Gastroesophageal sphincter (tissue), 4 donors: ENCODE measurements at regions not wholly inside any gene's neighbourhood (a gene's known extent, or its start where the extent isn't known, plus 50 kb on each side); places are given as distances from the start of the nearest gene placed in this dataset.

Source experiments
- ATAC-seq: fragments of 150-250 bp; one replicate; pipeline ENCODE4 v1.9.1; 2016; ENCODE audit warnings: mild to moderate bottlenecking, moderate library complexity
- H3K27ac ChIP-seq, 4 donors: fragments of 200-600 bp; sonication (generic) in 3 of 4; 1 replicate in 3 of 4; 2 replicates in 1 of 4; pipeline ENCODE4 v1.5.1; 2016 to 2019
- H3K27me3 ChIP-seq: fragments of 200-600 bp; sonication (generic); one replicate; pipeline ENCODE4 v1.5.1; 2019
- H3K36me3 ChIP-seq, 2 donors: fragments of 200-600 bp; sonication (generic); one replicate each; pipeline ENCODE4 v1.5.1; 2019; ENCODE audit warnings: control low read depth in 1 of 2
- H3K4me1 ChIP-seq, 3 donors: fragments of 200-600 bp; sonication (generic); 1 replicate in 2 of 3; 2 replicates in 1 of 3; pipeline ENCODE4 v1.5.1; 2016 to 2019; ENCODE audit warnings: control low read depth in 2 of 3
- H3K4me3 ChIP-seq, 2 donors: fragments of 200-600 bp; sonication (generic); one replicate each; pipeline ENCODE4 v1.5.1; 2019; ENCODE audit warnings: mild to moderate bottlenecking in 1 of 2, moderate library complexity in 1 of 2
- H3K9me3 ChIP-seq, 3 donors: fragments of 200-600 bp; sonication (generic); one replicate each; pipeline ENCODE4 v1.5.1; 2017 to 2019; ENCODE audit warnings: control low read depth in 2 of 3
- EP300 ChIP-seq: sonication (generic); formaldehyde crosslinking; IDR thresholded peaks from one replicate; pipeline ENCODE4 v1.6.1; 2017; ENCODE audit warnings: antibody characterized with exemption, mild to moderate bottlenecking
- POLR2A ChIP-seq, 2 donors: fragments of 450-650 bp; IDR thresholded peaks; one replicate each; pipeline ENCODE4 v1.6.1; 2017; ENCODE audit warnings: antibody characterized with exemption in 2 of 2, mild to moderate bottlenecking in 2 of 2, moderate library complexity in 1 of 2
- POLR2AphosphoS5 ChIP-seq: sonication (generic); formaldehyde crosslinking; IDR thresholded peaks from one replicate; pipeline ENCODE4 v1.6.1; 2017; ENCODE audit warnings: antibody characterized with exemption
- WGBS, 2 donors: methylation state at CpG; one replicate each; pipeline ENCODE4 v1.1.5; 2018; ENCODE audit warnings: low coverage in 1 of 2; 5-methylcytosine and 5-hydroxymethylcytosine counted together
- TF ChIP-seq, protein P1 (sequence below), 4 experiments: fragments of 200-600 bp in 2 of 4; fragments of 450-650 bp in 2 of 4; sonication (generic) in 1 of 4; IDR thresholded peaks; one replicate each; pipeline ENCODE4 v1.5.1; 2017 to 2019; ENCODE audit warnings: antibody characterized with exemption in 4 of 4, mild to moderate bottlenecking in 2 of 4, moderate library complexity in 2 of 4

DNA sequence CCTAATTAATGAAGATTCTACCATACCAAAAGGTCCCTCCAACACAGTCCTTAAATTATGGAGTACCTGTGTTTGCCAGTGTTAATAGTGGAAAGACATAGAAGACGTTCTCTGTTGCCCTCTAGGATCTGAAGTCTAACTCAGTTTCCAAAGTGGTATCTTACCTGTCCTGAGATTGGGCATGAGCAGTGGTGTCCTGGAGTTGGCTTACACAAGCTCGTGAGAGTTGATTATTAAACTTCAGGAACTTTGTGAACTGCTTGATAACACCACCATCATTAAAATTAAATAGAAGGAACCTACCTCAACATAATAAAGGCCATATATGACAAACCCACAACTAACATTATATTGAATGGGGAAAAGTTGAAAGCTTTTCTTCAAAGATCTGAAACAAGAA lies 60.9 kb upstream of the SMARCA2 start:
- H3K9me3 ChIP-seq: no peaks in the 10 kb centered on the region
- no peak for ATAC-seq
- no peak for TF ChIP-seq EP300
- no peaks in the 10 kb centered on the region for H3K4me1 ChIP-seq
- no peaks in the 10 kb centered on the region for H3K36me3 ChIP-seq
- no peak overlapping the region for H3K27ac ChIP-seq
- 78 to 100% methylated on average over 1 to 2 of the region's 2 CpGs for WGBS, 2 donors
- peaks cover 6% of the 10 kb centered on the region for H3K27me3 ChIP-seq
- H3K4me3 ChIP-seq: no peak overlapping the region

DNA sequence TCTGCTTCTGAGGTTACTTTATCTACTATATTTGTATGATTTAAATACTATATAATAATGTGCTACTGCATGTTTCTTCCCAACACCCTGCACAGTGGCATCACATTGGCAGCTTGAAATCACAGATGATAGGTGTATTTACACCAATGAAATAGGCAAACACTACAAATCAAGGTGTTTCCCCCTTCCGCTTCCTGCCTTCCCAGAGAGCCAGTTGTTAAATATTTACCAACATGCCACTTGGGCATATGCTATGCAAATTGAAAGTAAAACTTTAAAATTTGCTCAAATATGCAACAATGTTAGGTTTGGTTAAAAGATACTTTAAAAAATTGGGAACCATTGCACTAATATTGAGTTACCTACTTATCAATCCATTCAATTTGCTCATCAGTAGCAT lies 58.2 kb upstream of the SMARCA2 start:
- peaks cover 2% of the 10 kb centered on the region for H3K27me3 ChIP-seq
- no peaks in the 10 kb centered on the region for H3K9me3 ChIP-seq
- ATAC-seq: no peak
- peaks cover 0 to 4% (median 0%) of the 10 kb centered on the region in 3 donors for H3K4me1 ChIP-seq
- H3K4me3 ChIP-seq: no peak overlapping the region
- H3K36me3 ChIP-seq: no peaks in the 10 kb centered on the region
- H3K27ac ChIP-seq: no peak overlapping the region
- 67 to 100% methylated on average over 1 of the region's 1 CpG for whole genome bisulfite sequencing, 2 donors
- TF ChIP-seq POLR2A (IDR thresholded peaks at IDR 0.05) (no peak), POLR2AphosphoS5 (no peak), EP300 (no peak)
- TF ChIP-seq, protein P1, sequence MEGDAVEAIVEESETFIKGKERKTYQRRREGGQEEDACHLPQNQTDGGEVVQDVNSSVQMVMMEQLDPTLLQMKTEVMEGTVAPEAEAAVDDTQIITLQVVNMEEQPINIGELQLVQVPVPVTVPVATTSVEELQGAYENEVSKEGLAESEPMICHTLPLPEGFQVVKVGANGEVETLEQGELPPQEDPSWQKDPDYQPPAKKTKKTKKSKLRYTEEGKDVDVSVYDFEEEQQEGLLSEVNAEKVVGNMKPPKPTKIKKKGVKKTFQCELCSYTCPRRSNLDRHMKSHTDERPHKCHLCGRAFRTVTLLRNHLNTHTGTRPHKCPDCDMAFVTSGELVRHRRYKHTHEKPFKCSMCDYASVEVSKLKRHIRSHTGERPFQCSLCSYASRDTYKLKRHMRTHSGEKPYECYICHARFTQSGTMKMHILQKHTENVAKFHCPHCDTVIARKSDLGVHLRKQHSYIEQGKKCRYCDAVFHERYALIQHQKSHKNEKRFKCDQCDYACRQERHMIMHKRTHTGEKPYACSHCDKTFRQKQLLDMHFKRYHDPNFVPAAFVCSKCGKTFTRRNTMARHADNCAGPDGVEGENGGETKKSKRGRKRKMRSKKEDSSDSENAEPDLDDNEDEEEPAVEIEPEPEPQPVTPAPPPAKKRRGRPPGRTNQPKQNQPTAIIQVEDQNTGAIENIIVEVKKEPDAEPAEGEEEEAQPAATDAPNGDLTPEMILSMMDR (IDR thresholded peaks at IDR 0.05): no peak

DNA sequence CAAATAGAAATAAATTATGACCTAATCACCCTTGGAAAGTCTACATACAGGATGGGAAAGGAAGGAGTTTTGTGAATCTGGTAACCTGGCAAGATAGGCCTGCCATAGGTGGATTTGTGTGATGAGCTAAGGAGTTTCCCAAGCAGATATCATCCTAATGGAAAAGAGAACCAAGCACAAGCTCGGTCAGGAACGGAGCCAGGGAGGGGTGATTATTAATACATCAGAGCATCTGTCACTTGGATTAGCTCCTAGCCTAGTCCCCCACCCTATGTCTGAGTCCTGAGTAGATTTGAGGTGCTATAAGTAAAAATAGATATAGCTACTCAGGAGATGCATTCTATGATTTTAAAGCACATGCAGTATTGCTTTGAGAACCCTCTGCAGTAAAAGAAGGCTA lies 57.3 kb upstream of the SMARCA2 start:
- peaks cover 0 to 4% (median 0%) of the 10 kb centered on the region in 3 donors for H3K4me1 ChIP-seq
- no peak for ATAC-seq
- TF ChIP-seq, protein P1 (IDR thresholded peaks at IDR 0.05): no peak
- TF ChIP-seq POLR2A (IDR thresholded peaks at IDR 0.05) (no peak), POLR2AphosphoS5 (no peak), EP300 (no peak)
- H3K27ac ChIP-seq: no peak overlapping the region
- H3K9me3 ChIP-seq: no peaks in the 10 kb centered on the region
- H3K27me3 ChIP-seq: no peaks in the 10 kb centered on the region
- 57 to 72% methylated on average over 2 of the region's 2 CpGs for WGBS, 2 donors
- H3K4me3 ChIP-seq: no peak overlapping the region
- H3K36me3 ChIP-seq: no peaks in the 10 kb centered on the region

DNA sequence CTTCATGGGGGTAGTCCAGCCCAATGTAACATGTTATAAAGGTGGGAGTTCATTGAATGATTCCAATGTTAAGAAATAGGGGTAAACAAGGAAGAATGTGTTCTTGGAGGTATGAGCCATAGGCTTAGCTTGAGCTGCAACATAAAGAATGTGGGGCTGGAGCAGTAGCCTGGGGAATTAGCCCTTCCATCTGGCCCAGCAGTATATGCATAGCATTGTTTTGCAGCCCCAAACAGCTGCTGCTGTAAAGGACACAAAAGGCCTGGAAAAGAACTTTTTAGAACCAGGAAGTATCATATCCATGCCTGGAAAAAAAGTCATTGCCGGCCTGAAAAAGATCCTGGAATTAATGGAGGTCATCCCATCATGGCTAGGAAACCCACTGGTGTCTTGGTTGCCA lies 55.8 kb upstream of the SMARCA2 start:
- H3K4me1 ChIP-seq: peaks cover 0 to 4% (median 0%) of the 10 kb centered on the region in 3 donors
- no peaks in the 10 kb centered on the region for H3K9me3 ChIP-seq
- no peaks in the 10 kb centered on the region for H3K27me3 ChIP-seq
- no peaks in the 10 kb centered on the region for H3K36me3 ChIP-seq
- ATAC-seq: no peak
- TF ChIP-seq EP300 (no peak), POLR2A (IDR thresholded peaks at IDR 0.05) (no peak), POLR2AphosphoS5 (no peak)
- TF ChIP-seq, protein P1 (IDR thresholded peaks at IDR 0.05): no peak
- H3K27ac ChIP-seq: no peak overlapping the region
- H3K4me3 ChIP-seq: no peak overlapping the region
- 40 to 50% methylated on average over 1 of the region's 1 CpG for WGBS, 2 donors

DNA sequence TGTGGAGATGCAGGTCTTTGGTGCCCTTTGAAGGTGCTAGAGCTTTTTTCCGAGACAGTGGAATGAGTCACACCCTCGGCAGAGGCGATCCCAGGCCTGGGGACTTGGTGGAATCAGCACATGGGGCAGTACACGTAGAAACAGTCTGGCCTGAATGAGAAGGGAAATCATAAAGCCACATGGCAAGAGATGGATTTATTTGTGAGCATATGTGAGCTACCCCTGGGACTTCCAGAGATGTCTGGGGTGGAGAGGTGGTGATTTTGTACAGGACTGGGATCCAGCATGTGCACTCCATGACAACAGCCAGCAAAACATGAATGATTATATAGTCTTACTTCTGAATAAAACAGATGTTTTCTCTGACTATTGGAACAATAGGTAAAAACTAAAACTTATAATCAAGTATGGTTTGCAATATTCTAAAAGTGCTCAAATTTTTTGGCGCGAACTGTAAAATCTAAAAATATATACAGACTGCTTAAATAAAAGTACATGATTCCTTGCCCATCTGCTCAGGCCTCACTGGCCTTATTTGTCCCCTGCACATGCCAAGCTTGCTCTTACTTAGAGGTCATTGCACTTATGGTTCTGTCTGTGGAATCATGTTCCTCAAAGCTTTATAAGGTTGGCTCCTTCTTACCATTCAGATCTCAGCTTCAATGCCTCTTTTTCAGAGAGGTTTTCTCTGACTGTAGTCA lies 54.7 kb upstream of the SMARCA2 start:
- 41 to 73% methylated on average over 2 of the region's 6 CpGs for WGBS, 2 donors
- Histone ChIP-seq H3K27ac (no peak overlapping the region), H3K9me3 (no peaks in the 10 kb centered on the region), H3K4me1 (peaks cover 0 to 4% (median 0%) of the 10 kb centered on the region in 3 donors), H3K36me3 (no peaks in the 10 kb centered on the region), H3K4me3 (no peak overlapping the region), H3K27me3 (no peaks in the 10 kb centered on the region)
- TF ChIP-seq POLR2AphosphoS5: no peak
- TF ChIP-seq POLR2A (IDR thresholded peaks at IDR 0.05): no peak
- TF ChIP-seq EP300: no peak
- TF ChIP-seq, protein P1 (IDR thresholded peaks at IDR 0.05): no peak
- ATAC-seq: no peak
